Endothelial cell of umbilical vein (primary cell): ENCODE measurements at regions not wholly inside any gene's neighbourhood (a gene's known extent, or its start where the extent isn't known, plus 50 kb on each side); places are given as distances from the start of the nearest gene placed in this dataset.

ENCODE experiments used
- BruUV-seq: library from RNA; stranded (reverse); fragments of 400-500 nt; replicated peaks from 2 replicates; lab custom pipeline; 2021; lab: Mats Ljungman, UMichigan
- CTCF ChIA-PET: fragments of 300-600, 350-600 bp; sonication (Branson Sonifier 250); formaldehyde crosslinking; loops from one replicate; lab custom pipeline; 2021; ENCODE audit warnings: antibody characterized with exemption, inconsistent platforms; lab: Charles Lee
- POLR2A ChIA-PET: fragments of 300-600, 350-600 bp; sonication (Branson Sonifier 250); formaldehyde crosslinking; loops from one replicate; lab custom pipeline; 2021; ENCODE audit warnings: antibody characterized with exemption, inconsistent platforms; lab: Charles Lee
- DNase-seq: peaks from one replicate; pipeline ENCODE4 v3.0.0-alpha.2; 2011; ENCODE audit warnings: low read depth, low spot score
- FAIRE-seq: peaks from 2 replicates; lab custom pipeline; 2011; peaks lifted over from hg19 to GRCh38; lab: Jason Lieb, UNC
- H2AFZ ChIP-seq: 2 replicates; pipeline ENCODE4 v1.6.0; 2012; ENCODE audit warnings: low read depth, low read length, control low read depth, inconsistent platforms
- H3K27ac ChIP-seq: 2 replicates; pipeline ENCODE4 v1.5.1; 2011; ENCODE audit warnings: low read depth, mild to moderate bottlenecking, control low read depth, low read length, moderate library complexity; ENCODE audit not compliant: insufficient read depth
- H3K27me3 ChIP-seq, 2 experiments: 2 replicates each; pipeline versions ENCODE4 v1.6.0 to v1.6.1; 2011; ENCODE audit warnings: low read length in 2 of 2, mixed read lengths in 1 of 2; ENCODE audit not compliant: control insufficient read depth in 2 of 2, insufficient read depth in 2 of 2
- H3K36me3 ChIP-seq, 2 experiments: 2 replicates in 1 of 2; 3 replicates in 1 of 2; pipeline ENCODE4 v1.5.1; 2011; ENCODE audit warnings: low read length in 2 of 2, mild to moderate bottlenecking in 1 of 2, moderate library complexity in 1 of 2; ENCODE audit not compliant: control insufficient read depth in 2 of 2, insufficient read depth in 2 of 2; ENCODE audit errors: extremely low read depth in 1 of 2
- H3K4me1 ChIP-seq: 3 replicates; pipeline ENCODE4 v1.5.1; 2011; ENCODE audit warnings: mild to moderate bottlenecking, low read length; ENCODE audit not compliant: control insufficient read depth, insufficient read depth; ENCODE audit errors: extremely low read depth
- H3K4me2 ChIP-seq: 2 replicates; pipeline ENCODE4 v1.6.1; 2011; ENCODE audit warnings: low read length, control low read depth, mixed read lengths; ENCODE audit not compliant: insufficient read depth
- H3K4me3 ChIP-seq, 3 experiments: fragments of 200-600 bp in 1 of 3; sonication (generic), shearing (Covaris generic) in 1 of 3; replicated peaks in 1 of 3; 2 replicates each; pipeline ENCODE4 v1.5.1; 2011 to 2016; ENCODE audit warnings: control low read depth in 3 of 3, low read length in 3 of 3, mild to moderate bottlenecking in 2 of 3, inconsistent platforms in 1 of 3, low read depth in 1 of 3, moderate library complexity in 1 of 3; ENCODE audit not compliant: insufficient read depth in 1 of 3
- H3K79me2 ChIP-seq: 2 replicates; pipeline ENCODE4 v1.6.0; 2012; ENCODE audit warnings: low read length, inconsistent platforms; ENCODE audit not compliant: control insufficient read depth, insufficient read depth
- H3K9ac ChIP-seq: replicated peaks from 2 replicates; pipeline ENCODE3; 2011; ENCODE audit warnings: low read length, control low read depth; ENCODE audit not compliant: insufficient read depth; ENCODE audit errors: extremely low read depth
- H3K9me1 ChIP-seq: replicated peaks from 3 replicates; pipeline ENCODE4 v1.6.0; 2011; ENCODE audit warnings: mild to moderate bottlenecking, low read length; ENCODE audit not compliant: control insufficient read depth, insufficient read depth; ENCODE audit errors: extremely low read depth
- H3K9me3 ChIP-seq: replicated peaks from 2 replicates; pipeline ENCODE4 v1.5.1; 2012; ENCODE audit warnings: low read length, inconsistent platforms; ENCODE audit not compliant: control insufficient read depth, insufficient read depth
- H4K20me1 ChIP-seq: replicated peaks from 2 replicates; pipeline ENCODE3; 2011; ENCODE audit warnings: mild to moderate bottlenecking, low read length; ENCODE audit not compliant: control insufficient read depth, insufficient read depth; ENCODE audit errors: extremely low read depth
- CTCF ChIP-seq, 2 donors: IDR thresholded peaks; 1 replicate in 1 of 2; 2 replicates in 1 of 2; pipeline ENCODE4 v1.5.1; 2011; ENCODE audit warnings: low read length in 2 of 2, mild to moderate bottlenecking in 2 of 2, moderate library complexity in 2 of 2, control low read depth in 1 of 2, inconsistent platforms in 1 of 2, low read depth in 1 of 2; ENCODE audit not compliant: insufficient read depth in 1 of 2; ENCODE audit errors: extremely low read depth in 1 of 2
- EZH2 ChIP-seq: IDR thresholded peaks from 2 replicates; pipeline ENCODE4 v1.6.1; 2012; ENCODE audit warnings: borderline replicate concordance, low read depth, mild to moderate bottlenecking, moderate library complexity, low read length, inconsistent platforms; ENCODE audit not compliant: severe bottlenecking
- FOS ChIP-seq: IDR thresholded peaks from 2 replicates; pipeline ENCODE4 v1.6.1; 2011; ENCODE audit warnings: mild to moderate bottlenecking, low read length, moderate library complexity, borderline replicate concordance; ENCODE audit not compliant: insufficient read depth
- GATA2 ChIP-seq: IDR thresholded peaks from 2 replicates; pipeline ENCODE4 v1.7.0; 2011; ENCODE audit warnings: low read depth, mild to moderate bottlenecking, moderate library complexity, mixed read lengths, low read length; ENCODE audit not compliant: insufficient read length, insufficient read depth
- JUN ChIP-seq: IDR thresholded peaks from 2 replicates; pipeline ENCODE4 v1.6.1; 2011; ENCODE audit warnings: borderline replicate concordance, low read depth; ENCODE audit not compliant: insufficient read length, insufficient read depth
- MAX ChIP-seq: IDR thresholded peaks from 2 replicates; pipeline ENCODE4 v1.6.1; 2011; ENCODE audit not compliant: insufficient read depth, insufficient read length
- MYC ChIP-seq: IDR thresholded peaks from one replicate; pipeline ENCODE4 v1.6.1; 2011; ENCODE audit warnings: mild to moderate bottlenecking, low read depth, low read length
- POLR2A ChIP-seq: IDR thresholded peaks from 2 replicates; pipeline ENCODE4 v1.6.1; 2012; ENCODE audit warnings: low read depth, mild to moderate bottlenecking, control low read depth, low read length
- POLR2AphosphoS5 ChIP-seq: IDR thresholded peaks from 2 replicates; pipeline ENCODE4 v1.6.1; 2012; ENCODE audit warnings: low read depth, mild to moderate bottlenecking, control low read depth, low read length, moderate library complexity; ENCODE audit not compliant: insufficient read depth
- dilution Hi-C: fragments of 300-500 bp; cut with MboI; formaldehyde crosslinking; loops from one replicate; pipeline ENCODE4 v1.15.0; 2019; ENCODE audit warnings: low sequenced_read_pairs; ENCODE audit not compliant: extremely low pct_ligation_motif_present
- intact Hi-C: fragments of 100-400 bp; cut with micrococcal nuclease; formaldehyde crosslinking; loops from one replicate; pipeline ENCODE4 v1.10.0; 2022

- intact Hi-C loops = no loop called here
- Histone ChIP-seq H3K27me3 (peaks cover 4 to 5% of the 10 kb centered on the region in 2 experiments), H3K27ac (no peak overlapping the region), H3K36me3 (no peaks in the 10 kb centered on the region), H3K4me1 (no peaks in the 10 kb centered on the region), H3K9me1 (no peaks in the 10 kb centered on the region), H3K4me2 (no peak overlapping the region), H3K9ac (no peak overlapping the region), H3K9me3 (no peaks in the 10 kb centered on the region), H2AFZ (no peak overlapping the region), H3K79me2 (no peaks in the 10 kb centered on the region), H3K4me3 (no peak overlapping the region), H4K20me1 (no peaks in the 10 kb centered on the region)
- dilution Hi-C loops = no loop called here
- POLR2A ChIA-PET = no interaction called here
- FAIRE-seq = no peak
- CTCF ChIA-PET = interaction anchor here (1.2 to 1.8 kb wide), 3 partner anchors 17 to 499 kb away, joined by 3 to 4 read pairs (median 4); no protein-coding TSS in a partner anchor
- BruUV-seq = no TSS peak
- TF ChIP-seq FOS = no peak
- TF ChIP-seq EZH2 = no peak
- no peak for TF ChIP-seq POLR2A
- no peak for TF ChIP-seq POLR2AphosphoS5
- no peak for TF ChIP-seq MAX
- TF ChIP-seq MYC = no peak
- TF ChIP-seq JUN = no peak
- TF ChIP-seq GATA2 = no peak
- no peak for TF ChIP-seq CTCF (IDR thresholded peaks at IDR 0.05; ENCODE audit: extremely low read depth in 1 of 2, insufficient read depth in 1 of 2, low read depth in 1 of 2, low read length in 2 of 2)
- DNase-seq = no peak
Observed at GRCh38 chr7:55272328-55272727, 92.8 kb upstream of the LANCL2 start.
